CD4-positive, CD25-positive, alpha-beta regulatory T cell (primary cell): ENCODE measurements at regions not wholly inside any gene's neighbourhood (a gene's known extent, or its start where the extent isn't known, plus 50 kb on each side); places are given as distances from the start of the nearest gene placed in this dataset.

ENCODE experiments used
- ATAC-seq, 2 donors: fragments of 150-1000 bp; cut with Tn5 transposase; one replicate each; pipeline ENCODE4 v1.10.0; 2021; ENCODE audit warnings: low read depth in 2 of 2, moderate number of reproducible peaks in 2 of 2, moderate library complexity in 1 of 2
- DNase-seq, 3 donors: peaks; one replicate each; pipeline versions ENCODE4 v3.0.0 to v3.0.0-alpha.2; 2012 to 2022; ENCODE audit warnings: mixed read lengths in 1 of 3
- H3K27ac ChIP-seq: one replicate; pipeline ENCODE4 v1.7.0; 2013; ENCODE audit warnings: mild to moderate bottlenecking, low read length; ENCODE audit not compliant: insufficient read depth, poor library complexity, severe bottlenecking
- H3K27me3 ChIP-seq: one replicate; pipeline ENCODE4 v1.7.0; 2013; ENCODE audit warnings: low read length; ENCODE audit not compliant: control insufficient read depth, insufficient read depth
- H3K36me3 ChIP-seq: one replicate; pipeline ENCODE4 v1.7.0; 2013; ENCODE audit warnings: mild to moderate bottlenecking, low read length, moderate library complexity; ENCODE audit not compliant: control insufficient read depth, insufficient read depth
- H3K4me1 ChIP-seq: 2 replicates; pipeline ENCODE4 v1.7.0; 2013; ENCODE audit warnings: mild to moderate bottlenecking, low read length; ENCODE audit not compliant: insufficient read depth, control insufficient read depth, poor library complexity, severe bottlenecking
- H3K4me3 ChIP-seq: one replicate; pipeline ENCODE4 v1.7.0; 2013; ENCODE audit warnings: low read depth, mild to moderate bottlenecking, low read length, moderate library complexity
- H3K9me3 ChIP-seq, 2 experiments: 1 replicate in 1 of 2; 2 replicates in 1 of 2; pipeline ENCODE4 v1.7.0; 2013; ENCODE audit warnings: low read length in 2 of 2, mild to moderate bottlenecking in 1 of 2, moderate library complexity in 1 of 2; ENCODE audit not compliant: control insufficient read depth in 2 of 2
- H3K27ac Mint-ChIP-seq, 3 donors: one replicate each; pipeline ENCODE4 v1.8.0; 2020 to 2022; ENCODE audit warnings: mild to moderate bottlenecking in 3 of 3, mixed read lengths in 3 of 3, moderate library complexity in 2 of 3
- H3K27me3 Mint-ChIP-seq: one replicate; pipeline ENCODE4 v1.8.0; 2022; ENCODE audit warnings: mild to moderate bottlenecking, mixed read lengths
- H3K36me3 Mint-ChIP-seq: one replicate; pipeline ENCODE4 v1.8.0; 2020; ENCODE audit warnings: mixed read lengths
- H3K4me1 Mint-ChIP-seq, 4 donors: one replicate each; pipeline ENCODE4 v1.8.0; 2020 to 2022; ENCODE audit warnings: mixed read lengths in 4 of 4, mild to moderate bottlenecking in 1 of 4
- H3K4me3 Mint-ChIP-seq, 4 donors: one replicate each; pipeline ENCODE4 v1.8.0; 2020 to 2022; ENCODE audit warnings: mild to moderate bottlenecking in 4 of 4, mixed read lengths in 4 of 4, moderate library complexity in 3 of 4
- H3K9me3 Mint-ChIP-seq, 7 donors: one replicate each; pipeline ENCODE4 v1.8.0; 2020 to 2022; ENCODE audit warnings: mixed read lengths in 7 of 7, mild to moderate bottlenecking in 3 of 7, moderate library complexity in 2 of 7

DNA sequence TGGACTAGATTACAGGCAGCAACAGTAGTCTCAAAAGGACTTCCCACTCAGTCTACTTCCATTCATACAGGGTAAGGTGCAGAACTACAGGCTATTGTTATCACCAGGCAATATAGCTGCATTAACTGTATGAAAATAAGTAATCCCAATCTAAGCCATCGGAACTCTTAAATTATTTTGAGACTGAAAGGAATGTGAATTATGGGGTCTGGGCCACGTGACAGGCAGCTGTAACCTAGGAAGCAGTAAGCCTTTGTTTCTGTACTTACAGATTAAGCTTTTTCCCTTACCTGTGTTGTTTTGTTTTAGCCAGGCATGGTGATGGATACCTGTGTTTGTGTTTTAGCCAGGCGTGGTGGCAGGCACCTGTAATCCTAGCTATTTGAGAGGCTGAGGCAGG is 152.4 kb upstream of the TRIM24 start:
- H3K4me3 Mint-ChIP-seq = no peak overlapping the region
- Histone ChIP-seq H3K4me3 (no peak overlapping the region), H3K27ac (no peak overlapping the region), H3K36me3 (no peaks in the 10 kb centered on the region), H3K9me3 (no peaks in the 10 kb centered on the region), H3K27me3 (no peaks in the 10 kb centered on the region), H3K4me1 (no peaks in the 10 kb centered on the region)
- H3K27ac Mint-ChIP-seq = no peak overlapping the region
- peaks cover 0 to 3% (median 0%) of the 10 kb centered on the region in 7 donors for H3K9me3 Mint-ChIP-seq
- ATAC-seq (no peak), DNase-seq (no peak)
- H3K4me1 Mint-ChIP-seq = no peaks in the 10 kb centered on the region
- H3K27me3 Mint-ChIP-seq = no peaks in the 10 kb centered on the region
- no peaks in the 10 kb centered on the region for H3K36me3 Mint-ChIP-seq

DNA sequence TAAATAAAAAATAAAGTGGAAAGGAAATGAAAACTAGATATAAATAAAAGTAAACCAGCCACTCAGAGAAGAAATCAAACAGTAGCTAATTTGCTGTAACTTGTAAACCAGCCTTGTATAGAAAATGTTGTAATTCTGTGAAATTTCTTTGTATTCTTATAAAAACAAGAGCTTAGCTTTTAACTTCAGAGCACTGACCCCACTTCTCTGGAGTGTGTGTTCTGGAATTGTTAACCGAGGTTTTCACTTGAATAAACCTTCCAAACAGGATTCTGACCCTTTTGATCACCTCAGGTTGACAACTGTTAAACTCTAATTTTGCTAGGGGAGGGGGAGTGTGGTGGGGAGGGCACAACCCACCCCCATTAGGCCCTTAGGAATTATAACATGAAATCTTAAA is 151.9 kb upstream of the TRIM24 start:
- ATAC-seq (no peak), DNase-seq (no peak)

DNA sequence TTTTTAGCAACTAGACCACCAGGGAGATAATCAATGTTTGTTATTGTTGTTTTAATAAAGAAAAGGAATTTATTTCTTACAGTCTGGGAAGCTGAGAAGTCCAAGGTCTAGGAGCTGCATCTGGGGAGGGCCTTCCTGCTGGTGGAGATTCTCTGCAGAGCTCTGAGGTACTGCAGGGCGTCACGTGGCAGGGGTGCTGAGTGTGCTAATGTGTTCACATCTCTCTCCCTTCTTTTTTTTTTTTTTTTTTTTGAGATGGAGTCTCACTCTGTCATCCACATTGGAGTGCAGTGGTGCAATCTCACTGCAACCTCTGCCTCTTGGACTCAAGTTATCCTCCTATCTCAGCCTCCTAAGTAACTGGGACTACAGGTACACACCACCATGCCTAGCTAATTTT is 150.9 kb upstream of the TRIM24 start:
- Mint-ChIP-seq H3K4me1 (peaks cover 0 to 2% (median 0%) of the 10 kb centered on the region in 4 donors), H3K27ac (no peak overlapping the region), H3K27me3 (no peaks in the 10 kb centered on the region), H3K36me3 (no peaks in the 10 kb centered on the region), H3K9me3 (peaks cover 0 to 2% (median 0%) of the 10 kb centered on the region in 7 donors), H3K4me3 (no peak overlapping the region)
- ATAC-seq (no peak), DNase-seq (no peak)
- Histone ChIP-seq H3K27ac (no peak overlapping the region), H3K4me3 (no peak overlapping the region), H3K36me3 (no peaks in the 10 kb centered on the region), H3K27me3 (no peaks in the 10 kb centered on the region), H3K4me1 (no peaks in the 10 kb centered on the region), H3K9me3 (no peaks in the 10 kb centered on the region)

More for the DNA sequence above, 151.9 kb upstream of the TRIM24 start:
- no peaks in the 10 kb centered on the region for H3K4me1 Mint-ChIP-seq
- H3K4me3 Mint-ChIP-seq = no peak overlapping the region
- no peaks in the 10 kb centered on the region for H3K36me3 Mint-ChIP-seq
- Histone ChIP-seq H3K9me3 (no peaks in the 10 kb centered on the region), H3K4me3 (no peak overlapping the region), H3K36me3 (no peaks in the 10 kb centered on the region), H3K27ac (no peak overlapping the region), H3K27me3 (no peaks in the 10 kb centered on the region), H3K4me1 (no peaks in the 10 kb centered on the region)
- peaks cover 0 to 3% (median 0%) of the 10 kb centered on the region in 7 donors for H3K9me3 Mint-ChIP-seq
- no peak overlapping the region for H3K27ac Mint-ChIP-seq
- H3K27me3 Mint-ChIP-seq = no peaks in the 10 kb centered on the region

DNA sequence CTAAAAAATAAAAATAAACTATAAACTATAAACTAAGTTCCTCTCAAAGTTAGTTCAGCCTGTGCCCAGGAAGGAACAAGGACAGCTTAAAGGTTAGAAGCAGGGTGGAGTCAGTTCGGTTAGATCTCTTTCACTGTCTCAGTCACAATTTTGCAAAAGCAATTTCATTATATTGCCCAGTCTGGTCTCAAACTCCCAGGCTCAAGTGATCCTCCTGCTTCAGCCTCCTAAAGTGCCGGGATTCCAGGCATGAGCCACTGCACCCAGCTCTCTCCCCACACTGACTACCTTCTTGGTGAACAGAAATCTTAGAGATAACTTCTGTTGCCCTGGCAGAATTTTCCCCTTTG is 146.3 kb upstream of the TRIM24 start:
- Mint-ChIP-seq H3K27ac (no peak overlapping the region), H3K9me3 (peaks cover 0 to 11% (median 0%) of the 10 kb centered on the region in 7 donors), H3K4me3 (no peak overlapping the region), H3K4me1 (peaks cover 0 to 2% (median 0%) of the 10 kb centered on the region in 4 donors), H3K36me3 (no peaks in the 10 kb centered on the region), H3K27me3 (peaks cover 4% of the 10 kb centered on the region)
- Histone ChIP-seq H3K9me3 (no peaks in the 10 kb centered on the region), H3K4me3 (no peak overlapping the region), H3K27ac (no peak overlapping the region), H3K36me3 (no peaks in the 10 kb centered on the region), H3K4me1 (no peaks in the 10 kb centered on the region), H3K27me3 (no peaks in the 10 kb centered on the region)
- DNase-seq (no peak), ATAC-seq (no peak)

DNA sequence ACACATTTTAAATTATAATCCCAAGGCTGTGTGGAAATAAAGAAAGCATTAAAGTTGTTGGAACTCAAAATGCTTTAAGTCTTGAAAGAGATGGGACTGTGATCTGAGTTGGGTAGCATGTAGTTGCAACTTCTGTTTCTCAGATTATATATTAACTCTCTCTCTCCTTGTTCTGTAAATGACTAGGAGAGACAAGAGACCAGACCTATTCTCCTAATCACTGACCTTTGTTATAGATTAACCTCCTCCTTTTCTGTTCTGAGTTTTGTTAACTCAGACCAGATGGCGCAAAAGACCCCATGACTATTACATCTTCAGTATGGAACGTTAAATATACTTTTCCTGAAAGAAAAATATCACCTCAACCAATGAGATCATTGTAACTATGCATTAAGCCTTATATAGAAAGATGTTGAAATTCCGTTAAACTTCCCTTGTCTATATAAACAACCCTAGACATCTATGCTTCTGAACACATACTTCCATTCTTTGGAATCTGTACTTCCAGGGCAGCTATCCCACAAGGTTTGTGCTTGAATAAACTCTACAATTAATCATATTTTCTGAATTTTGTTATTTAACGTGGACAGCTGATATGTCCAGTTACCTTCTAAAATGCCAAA is 143.5 kb upstream of the TRIM24 start:
- H3K27ac Mint-ChIP-seq = no peak overlapping the region
- H3K36me3 ChIP-seq = no peaks in the 10 kb centered on the region
- H3K27me3 Mint-ChIP-seq = peaks cover 4% of the 10 kb centered on the region
- DNase-seq (no peak), ATAC-seq (no peak)
- no peak overlapping the region for H3K4me3 ChIP-seq
- no peak overlapping the region for H3K27ac ChIP-seq
- H3K4me1 Mint-ChIP-seq = peaks cover 0 to 2% (median 0%) of the 10 kb centered on the region in 4 donors
- no peaks in the 10 kb centered on the region for H3K4me1 ChIP-seq
- H3K4me3 Mint-ChIP-seq = no peak overlapping the region
- H3K36me3 Mint-ChIP-seq = no peaks in the 10 kb centered on the region
- H3K9me3 Mint-ChIP-seq = peaks cover 0 to 11% (median 0%) of the 10 kb centered on the region in 7 donors
- no peaks in the 10 kb centered on the region for H3K27me3 ChIP-seq
- no peaks in the 10 kb centered on the region for H3K9me3 ChIP-seq

DNA sequence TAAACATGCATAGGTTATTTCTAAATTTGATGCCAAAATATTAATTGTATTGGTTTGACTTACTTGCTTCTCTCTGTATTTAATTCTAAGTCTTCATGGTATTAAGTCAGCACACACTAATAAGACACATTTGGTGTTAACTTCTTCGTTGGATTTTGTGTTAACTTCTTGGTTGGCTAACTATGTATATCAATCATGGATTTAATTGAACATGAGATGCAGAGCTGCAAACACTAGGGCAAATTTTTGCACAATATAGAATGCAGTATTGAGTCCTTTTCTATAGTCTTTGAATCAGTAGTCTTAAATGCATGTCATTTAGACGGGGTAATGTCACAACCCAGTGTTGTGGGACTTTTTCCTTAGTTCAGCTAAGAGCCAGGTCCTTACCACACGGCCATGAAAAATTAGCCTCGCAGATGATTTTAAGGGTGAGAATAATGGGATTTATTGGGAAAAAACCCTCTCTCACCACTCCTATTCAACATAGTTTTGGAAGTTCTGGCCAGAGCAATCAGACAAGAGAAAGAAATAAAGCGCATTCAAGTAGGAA is 142.9 kb upstream of the TRIM24 start:
- no peaks in the 10 kb centered on the region for H3K36me3 Mint-ChIP-seq
- peaks cover 0 to 11% (median 0%) of the 10 kb centered on the region in 7 donors for H3K9me3 Mint-ChIP-seq
- H3K27ac Mint-ChIP-seq = no peak overlapping the region

DNA sequence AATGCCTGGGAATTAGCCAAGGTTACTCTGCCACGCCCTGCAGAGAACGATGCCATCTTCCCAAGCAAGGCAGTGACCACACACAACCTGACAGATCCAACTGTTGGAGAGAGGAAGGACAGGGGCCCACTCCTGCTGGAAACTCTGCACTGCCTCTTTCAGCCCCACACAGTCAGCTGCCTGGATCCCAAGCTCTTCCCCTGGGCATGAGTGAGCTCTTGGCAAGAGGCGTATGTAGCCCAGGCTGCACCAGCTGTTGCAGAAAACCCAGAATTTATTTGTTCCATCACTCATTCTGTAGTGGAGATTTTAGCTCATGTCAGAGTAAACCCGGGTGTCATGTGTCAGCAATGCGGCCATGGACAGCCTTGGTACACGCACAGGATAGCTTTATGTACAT is 135.1 kb upstream of the TRIM24 start:
- ATAC-seq (no peak), DNase-seq (no peak)
- H3K4me3 Mint-ChIP-seq = no peak overlapping the region
- peaks cover 0 to 15% (median 11%) of the 10 kb centered on the region in 7 donors for H3K9me3 Mint-ChIP-seq
- no peaks in the 10 kb centered on the region for H3K27me3 Mint-ChIP-seq
- Histone ChIP-seq H3K4me3 (no peak overlapping the region), H3K4me1 (no peaks in the 10 kb centered on the region), H3K36me3 (no peaks in the 10 kb centered on the region), H3K9me3 (no peaks in the 10 kb centered on the region), H3K27ac (no peak overlapping the region), H3K27me3 (no peaks in the 10 kb centered on the region)
- H3K4me1 Mint-ChIP-seq = no peaks in the 10 kb centered on the region
- no peaks in the 10 kb centered on the region for H3K36me3 Mint-ChIP-seq
- H3K27ac Mint-ChIP-seq = no peak overlapping the region

More for the DNA sequence above, 142.9 kb upstream of the TRIM24 start:
- no peak overlapping the region for H3K27ac ChIP-seq
- no peak overlapping the region for H3K4me3 ChIP-seq
- ATAC-seq = no peak
- DNase-seq = no peak
- H3K36me3 ChIP-seq = no peaks in the 10 kb centered on the region
- Mint-ChIP-seq H3K4me1 (peaks cover 0 to 2% (median 0%) of the 10 kb centered on the region in 4 donors), H3K4me3 (no peak overlapping the region), H3K27me3 (peaks cover 4% of the 10 kb centered on the region)
- H3K27me3 ChIP-seq = no peaks in the 10 kb centered on the region
- H3K4me1 ChIP-seq = no peaks in the 10 kb centered on the region
- no peaks in the 10 kb centered on the region for H3K9me3 ChIP-seq

DNA sequence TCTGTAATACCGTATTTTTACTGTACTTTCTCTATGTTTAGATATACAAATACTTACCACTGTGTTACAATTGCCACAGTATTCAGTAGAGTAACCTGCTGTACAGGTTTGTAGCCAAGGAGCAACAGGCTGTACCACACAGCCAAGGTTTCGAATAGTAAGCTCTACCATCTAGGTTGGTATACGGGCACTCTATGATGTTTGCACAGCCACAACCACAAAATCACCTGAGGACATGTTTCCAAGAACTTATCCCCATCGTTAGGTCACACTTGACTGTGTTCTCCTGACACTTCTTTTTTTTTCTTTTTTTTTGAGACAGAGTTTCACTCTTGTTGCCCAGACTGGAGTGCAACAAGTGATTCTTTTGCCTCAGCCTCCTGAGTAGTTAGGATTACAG is 134.6 kb upstream of the TRIM24 start:
- H3K36me3 ChIP-seq = no peaks in the 10 kb centered on the region
- H3K4me3 ChIP-seq = no peak overlapping the region
- no peak overlapping the region for H3K27ac Mint-ChIP-seq
- ATAC-seq (no peak), DNase-seq (no peak)
- H3K9me3 ChIP-seq = no peaks in the 10 kb centered on the region
- H3K27me3 Mint-ChIP-seq = no peaks in the 10 kb centered on the region
- no peak overlapping the region for H3K27ac ChIP-seq
- no peak overlapping the region for H3K4me3 Mint-ChIP-seq
- H3K36me3 Mint-ChIP-seq = no peaks in the 10 kb centered on the region
- H3K9me3 Mint-ChIP-seq = peaks cover 0 to 17% (median 13%) of the 10 kb centered on the region in 7 donors
- no peaks in the 10 kb centered on the region for H3K4me1 ChIP-seq
- H3K27me3 ChIP-seq = no peaks in the 10 kb centered on the region
- no peaks in the 10 kb centered on the region for H3K4me1 Mint-ChIP-seq
